Kidney (tissue), 13 donors: ENCODE measurements at regions not wholly inside any gene's neighbourhood (a gene's known extent, or its start where the extent isn't known, plus 50 kb on each side); places are given as distances from the start of the nearest gene placed in this dataset.

ENCODE experiments used
- DNase-seq, 5 donors: peaks; one replicate each; pipeline ENCODE4 v3.0.0-alpha.2; 2013 to 2020
- FAIRE-seq: peaks from 2 replicates; lab custom pipeline; 2012; peaks lifted over from hg19 to GRCh38; lab: Jason Lieb, UNC
- H3K27ac ChIP-seq, 2 donors: one replicate each; pipeline ENCODE4 v1.7.0; 2013; ENCODE audit warnings: low read depth in 2 of 2, low read length in 2 of 2, inconsistent platforms in 1 of 2
- H3K27me3 ChIP-seq: one replicate; pipeline ENCODE4 v1.7.1; 2013; ENCODE audit warnings: low read length, inconsistent platforms; ENCODE audit not compliant: control insufficient read depth, insufficient read depth
- H3K36me3 ChIP-seq, 3 donors: one replicate each; pipeline versions ENCODE4 v1.7.0 to v1.7.1; 2013; ENCODE audit warnings: low read length in 3 of 3, control low read depth in 1 of 3, inconsistent platforms in 1 of 3; ENCODE audit not compliant: insufficient read depth in 3 of 3, control insufficient read depth in 2 of 3
- H3K4me1 ChIP-seq, 3 donors: one replicate each; pipeline versions ENCODE4 v1.7.0 to v1.7.1; 2013; ENCODE audit warnings: low read length in 3 of 3, inconsistent platforms in 1 of 3, low read depth in 1 of 3; ENCODE audit not compliant: control insufficient read depth in 2 of 3, insufficient read depth in 2 of 3
- H3K4me3 ChIP-seq, 3 donors: one replicate each; pipeline versions ENCODE4 v1.7.0 to v1.8.1; 2013; ENCODE audit warnings: low read length in 3 of 3, control low read depth in 1 of 3, inconsistent platforms in 1 of 3
- H3K9ac ChIP-seq, 3 donors: one replicate each; pipeline versions ENCODE4 v1.7.0 to v1.7.1; 2013; ENCODE audit warnings: low read length in 3 of 3, control low read depth in 1 of 3, inconsistent platforms in 1 of 3
- H3K9me3 ChIP-seq, 3 donors: one replicate each; pipeline versions ENCODE4 v1.7.0 to v1.7.1; 2013; ENCODE audit warnings: low read length in 3 of 3, control low read depth in 1 of 3, inconsistent platforms in 1 of 3; ENCODE audit not compliant: control insufficient read depth in 2 of 3, insufficient read depth in 1 of 3
- CTCF ChIP-seq: IDR thresholded peaks from 3 replicates; pipeline ENCODE4 v1.5.1; 2012; ENCODE audit warnings: mild to moderate bottlenecking, moderate library complexity, borderline replicate concordance; ENCODE audit not compliant: insufficient read depth; ENCODE audit errors: extremely low read depth
- intact Hi-C: fragments of 100-400 bp; cut with DNase I; formaldehyde crosslinking; loops from one replicate; pipeline ENCODE4 v1.11.1; 2022
- donor health status: control.
- donor health status: control.
- donor health status: control.
- donor health status: control.
- donor health status: control.
- donor health status: DM: yes; HTN: yes; CAD: no.
- donor health status: Normal renal cell carcinoma (clear cell type).

GRCh38 chr17:73783945-73784603 lies 139.8 kb upstream of the SDK2 start:
- intact Hi-C loops = no loop called here
- no peak for TF ChIP-seq CTCF
- Histone ChIP-seq H3K9me3 (no peaks in the 10 kb centered on the region), H3K36me3 (no peaks in the 10 kb centered on the region), H3K27ac (no peak overlapping the region), H3K27me3 (peaks cover 2% of the 10 kb centered on the region), H3K4me3 (no peak overlapping the region), H3K9ac (no peak overlapping the region), H3K4me1 (no peaks in the 10 kb centered on the region)
- no peak for FAIRE-seq
- no peak for DNase-seq

- no peak overlapping the region for H3K27ac ChIP-seq
- no peak for TF ChIP-seq CTCF
- no peaks in the 10 kb centered on the region for H3K36me3 ChIP-seq
- no peak overlapping the region for H3K4me3 ChIP-seq
- no peak for FAIRE-seq
- peak in 3 of 5 donors; percentile 34 to 67 (median 40) for DNase-seq
- H3K9ac ChIP-seq = no peak overlapping the region
- no peaks in the 10 kb centered on the region for H3K4me1 ChIP-seq
- H3K27me3 ChIP-seq = peaks cover 2% of the 10 kb centered on the region
- no peaks in the 10 kb centered on the region for H3K9me3 ChIP-seq
- intact Hi-C loops = no loop called here
Measured at GRCh38 chr17:73785496-73785895, 141.3 kb upstream of the SDK2 start.

- H3K36me3 ChIP-seq = no peaks in the 10 kb centered on the region
- no peaks in the 10 kb centered on the region for H3K4me1 ChIP-seq
- H3K9me3 ChIP-seq = no peaks in the 10 kb centered on the region
- intact Hi-C loops = no loop called here
- DNase-seq (peak in 4 of 5 donors; percentile 49 to 76 (median 63)), FAIRE-seq (no peak)
- no peak overlapping the region for H3K9ac ChIP-seq
- H3K27ac ChIP-seq = no peak overlapping the region
- TF ChIP-seq CTCF = no peak
- no peak overlapping the region for H3K4me3 ChIP-seq
- H3K27me3 ChIP-seq = peaks cover 2% of the 10 kb centered on the region
Measured at GRCh38 chr17:73785958-73786743, 141.9 kb upstream of the SDK2 start.
